Fibroblast of skin of right biceps (primary cell): ENCODE measurements at regions not wholly inside any gene's neighbourhood (a gene's known extent, or its start where the extent isn't known, plus 50 kb on each side); places are given as distances from the start of the nearest gene placed in this dataset.

ENCODE experiments used
- DNase-seq: peaks from one replicate; pipeline ENCODE4 v3.0.0-alpha.2; 2013

GRCh38 chr2:185990861-185991525, 252.4 kb downstream of the FSIP2 start:
- peak; percentile 46 for DNase-seq

GRCh38 chr2:185998562-185999070, 260.0 kb downstream of the FSIP2 start:
- no peak for DNase-seq

GRCh38 chr2:186009341-186009740, 270.7 kb downstream of the FSIP2 start:
- no peak for DNase-seq

- no peak for DNase-seq
Measured at GRCh38 chr2:186017278-186017677, 278.7 kb downstream of the FSIP2 start.

- DNase-seq, result no peak
Measured at GRCh38 chr2:186024921-186025320, 286.3 kb downstream of the FSIP2 start.

GRCh38 chr2:186027922-186028321, 289.3 kb downstream of the FSIP2 start:
- no peak for DNase-seq

- no peak for DNase-seq
Measured at GRCh38 chr2:186031229-186031628, 292.6 kb downstream of the FSIP2 start.

GRCh38 chr2:186032102-186032738, 293.6 kb downstream of the FSIP2 start:
- no peak for DNase-seq

GRCh38 chr2:186032930-186033329, 294.3 kb downstream of the FSIP2 start:
- no peak for DNase-seq

GRCh38 chr2:186033541-186033940, 294.9 kb downstream of the FSIP2 start:
- DNase-seq, result no peak

GRCh38 chr2:186036862-186037449, 298.4 kb downstream of the FSIP2 start:
- no peak for DNase-seq

GRCh38 chr2:186042207-186043028, 303.8 kb downstream of the FSIP2 start:
- no peak for DNase-seq

- no peak for DNase-seq
Measured at GRCh38 chr2:186044761-186045160, 306.2 kb downstream of the FSIP2 start.

GRCh38 chr2:186052930-186053329, 314.3 kb downstream of the FSIP2 start:
- no peak for DNase-seq

- no peak for DNase-seq
Measured at GRCh38 chr2:186058614-186059013, 320.0 kb downstream of the FSIP2 start.

- DNase-seq, result peak; percentile 4
Measured at GRCh38 chr2:186059096-186059495, 320.5 kb downstream of the FSIP2 start.

- peak; percentile 24 for DNase-seq
Measured at GRCh38 chr2:186060744-186061440, 322.3 kb downstream of the FSIP2 start.

- no peak for DNase-seq
Measured at GRCh38 chr2:186064507-186064906, 325.9 kb downstream of the FSIP2 start.

GRCh38 chr2:186065491-186065890, 326.9 kb downstream of the FSIP2 start:
- DNase-seq, result no peak

GRCh38 chr2:186068139-186068801, 329.7 kb downstream of the FSIP2 start:
- no peak for DNase-seq

GRCh38 chr2:186069676-186070075, 331.1 kb downstream of the FSIP2 start:
- DNase-seq, result no peak

- DNase-seq, result no peak
Measured at GRCh38 chr2:186085226-186085625, 346.6 kb downstream of the FSIP2 start.
